ENCODE measurements at regions not wholly inside any gene's neighbourhood (a gene's known extent, or its start where the extent isn't known, plus 50 kb on each side); places are given as distances from the start of the nearest gene placed in this dataset.

GRCh38 chr13:87344176-87344575 lies 327.0 kb upstream of the SLITRK5 start:
- TF ChIP-seq EZH2 (IDR thresholded peaks at IDR 0.05) (no peak), POLR2AphosphoS5 (IDR thresholded peaks at IDR 0.05; ENCODE audit: borderline replicate concordance, low read depth, low read length) (no peak)

Measured in SK-N-MC (cell line).